Tibial nerve (tissue), 4 donors: ENCODE measurements at regions not wholly inside any gene's neighbourhood (a gene's known extent, or its start where the extent isn't known, plus 50 kb on each side); places are given as distances from the start of the nearest gene placed in this dataset.

Experiments used
- CTCF ChIP-seq, 5 experiments: fragments of 200-600 bp in 3 of 5; fragments of 450-650 bp in 2 of 5; sonication (generic) in 3 of 5; IDR thresholded peaks; one replicate each; pipeline ENCODE4 v1.5.1; 2016 to 2019; ENCODE audit warnings: antibody characterized with exemption in 5 of 5, mild to moderate bottlenecking in 3 of 5, moderate library complexity in 2 of 5
- EP300 ChIP-seq, 2 donors: sonication (generic); formaldehyde crosslinking; IDR thresholded peaks; one replicate each; pipeline ENCODE4 v1.6.1; 2017; ENCODE audit warnings: antibody characterized with exemption in 2 of 2, mild to moderate bottlenecking in 1 of 2
- POLR2A ChIP-seq, 2 donors: fragments of 450-650 bp; IDR thresholded peaks; one replicate each; pipeline ENCODE4 v1.6.1; 2017; ENCODE audit warnings: antibody characterized with exemption in 2 of 2, mild to moderate bottlenecking in 2 of 2, moderate library complexity in 2 of 2

- TF ChIP-seq POLR2A (IDR thresholded peaks at IDR 0.05): no peak
- no peak for TF ChIP-seq CTCF (IDR thresholded peaks at IDR 0.05)
- no peak for TF ChIP-seq EP300 (IDR thresholded peaks at IDR 0.05)
These were observed 99.0 kb upstream of the CDYL start for GRCh38 chr6:4677011-4677750.
